ENCODE measurements at regions not wholly inside any gene's neighbourhood (a gene's known extent, or its start where the extent isn't known, plus 50 kb on each side); places are given as distances from the start of the nearest gene placed in this dataset.
"Not testable (repeated sequence)": the region's sequence is repeated elsewhere in the genome, so short reads cannot be mapped to it uniquely, and the experiment has no call there.

- DNase-seq = no peak
These were observed 2366.3 kb upstream of the C9orf72 start for GRCh38 chr9:29939559-29939958.

- DNase-seq = no peak
These were observed 2371.7 kb upstream of the C9orf72 start for GRCh38 chr9:29945012-29945411.

GRCh38 chr9:29958469-29958868 lies 2385.2 kb upstream of the C9orf72 start:
- no peak for DNase-seq

- no peak for DNase-seq
These were observed 2392.6 kb upstream of the C9orf72 start for GRCh38 chr9:29965834-29966233.

- no peak for DNase-seq
These were observed 2393.0 kb upstream of the C9orf72 start for GRCh38 chr9:29966247-29966646.

GRCh38 chr9:29968831-29969230 lies 2395.6 kb upstream of the C9orf72 start:
- no peak for DNase-seq

GRCh38 chr9:29969408-29969807 lies 2396.1 kb upstream of the C9orf72 start:
- DNase-seq = no peak

GRCh38 chr9:29969856-29970647 lies 2396.8 kb upstream of the C9orf72 start:
- DNase-seq = no peak

- DNase-seq = no peak
These were observed 2400.9 kb upstream of the C9orf72 start for GRCh38 chr9:29974197-29974596.

GRCh38 chr9:29976981-29977380 lies 2403.7 kb upstream of the C9orf72 start:
- DNase-seq = no peak

GRCh38 chr9:29981013-29981412 lies 2403.4 kb upstream of the ACO1 start:
- DNase-seq = no peak

- no peak for DNase-seq
These were observed 2384.8 kb upstream of the ACO1 start for GRCh38 chr9:29999645-30000044.

GRCh38 chr9:30010691-30011090 lies 2373.8 kb upstream of the ACO1 start:
- DNase-seq = no peak

GRCh38 chr9:30012622-30013021 lies 2371.8 kb upstream of the ACO1 start:
- DNase-seq = no peak

- no peak for DNase-seq
These were observed 2369.4 kb upstream of the ACO1 start for GRCh38 chr9:30015073-30015472.

- DNase-seq = no peak
These were observed 2364.3 kb upstream of the ACO1 start for GRCh38 chr9:30020161-30020560.

GRCh38 chr9:30035761-30036160 lies 2348.7 kb upstream of the ACO1 start:
- no peak for DNase-seq

GRCh38 chr9:30036558-30036957 lies 2347.9 kb upstream of the ACO1 start:
- no peak for DNase-seq

- peak in 1 of 2 experiments; percentile 7 for DNase-seq
These were observed 2344.7 kb upstream of the ACO1 start for GRCh38 chr9:30039712-30040111.

- no peak for DNase-seq
These were observed 2336.0 kb upstream of the ACO1 start for GRCh38 chr9:30048396-30048795.

- no peak for DNase-seq
These were observed 2326.0 kb upstream of the ACO1 start for GRCh38 chr9:30058463-30058862.

GRCh38 chr9:30060976-30061375 lies 2323.5 kb upstream of the ACO1 start:
- no peak for DNase-seq

GRCh38 chr9:30065888-30066287 lies 2318.6 kb upstream of the ACO1 start:
- no peak for DNase-seq

- not testable (repeated sequence) for DNase-seq
These were observed 2315.2 kb upstream of the ACO1 start for GRCh38 chr9:30069236-30069635.

GRCh38 chr9:30075022-30075421 lies 2309.4 kb upstream of the ACO1 start:
- DNase-seq = no peak

Measured in NCI-H2081 (cell line).